DMS 273 treated with DMSO at 0.1 percent for 48 hours (cell line): ENCODE measurements at regions not wholly inside any gene's neighbourhood (a gene's known extent, or its start where the extent isn't known, plus 50 kb on each side); places are given as distances from the start of the nearest gene placed in this dataset.
"Not testable (repeated sequence)": the region's sequence is repeated elsewhere in the genome, so short reads cannot be mapped to it uniquely, and the experiment has no call there.

Source experiments
- DNase-seq: peaks from one replicate; lab custom pipeline; 2025; lab: John Stamatoyannopoulos, UW

GRCh38 chr2:89874810-89875595 lies 1183.5 kb downstream of the RPIA start:
- not testable (repeated sequence) for DNase-seq

GRCh38 chr2:89876445-89876844 lies 1185.0 kb downstream of the RPIA start:
- not testable (repeated sequence) for DNase-seq

- DNase-seq, result not testable (repeated sequence)
Observed at GRCh38 chr2:89876878-89877277, 1185.4 kb downstream of the RPIA start.

- DNase-seq, result not testable (repeated sequence)
Observed at GRCh38 chr2:89882880-89883279, 1191.4 kb downstream of the RPIA start.

- not testable (repeated sequence) for DNase-seq
Observed at GRCh38 chr2:89883624-89884023, 1192.2 kb downstream of the RPIA start.

GRCh38 chr2:89885071-89885470 lies 1193.6 kb downstream of the RPIA start:
- DNase-seq, result not testable (repeated sequence)

- not testable (repeated sequence) for DNase-seq
Observed at GRCh38 chr2:89888693-89889092, 1197.2 kb downstream of the RPIA start.

- DNase-seq, result not testable (repeated sequence)
Observed at GRCh38 chr2:89890185-89890773, 1198.8 kb downstream of the RPIA start.

- DNase-seq, result not testable (repeated sequence)
Observed at GRCh38 chr2:89894988-89895387, 1203.5 kb downstream of the RPIA start.

GRCh38 chr2:89895629-89896028 lies 1204.2 kb downstream of the RPIA start:
- DNase-seq, result not testable (repeated sequence)

GRCh38 chr2:89927018-89927417 lies 1235.5 kb downstream of the RPIA start:
- DNase-seq, result not testable (repeated sequence)

- DNase-seq, result not testable (repeated sequence)
Observed at GRCh38 chr2:89935436-89935835, 1244.0 kb downstream of the RPIA start.

- DNase-seq, result not testable (repeated sequence)
Observed at GRCh38 chr2:89936011-89936410, 1244.5 kb downstream of the RPIA start.

GRCh38 chr2:89936559-89936958 lies 1245.1 kb downstream of the RPIA start:
- DNase-seq, result not testable (repeated sequence)

- DNase-seq, result not testable (repeated sequence)
Observed at GRCh38 chr2:89938756-89939155, 1247.3 kb downstream of the RPIA start.

- DNase-seq, result not testable (repeated sequence)
Observed at GRCh38 chr2:89944267-89944666, 1252.8 kb downstream of the RPIA start.

- not testable (repeated sequence) for DNase-seq
Observed at GRCh38 chr2:89945004-89945616, 1253.6 kb downstream of the RPIA start.

- DNase-seq, result not testable (repeated sequence)
Observed at GRCh38 chr2:89947208-89947815, 1255.8 kb downstream of the RPIA start.

GRCh38 chr2:89948102-89948501 lies 1256.6 kb downstream of the RPIA start:
- DNase-seq, result not testable (repeated sequence)

- DNase-seq, result not testable (repeated sequence)
Observed at GRCh38 chr2:89950807-89951206, 1259.3 kb downstream of the RPIA start.

GRCh38 chr2:89957236-89957635 lies 1265.8 kb downstream of the RPIA start:
- DNase-seq, result not testable (repeated sequence)

GRCh38 chr2:89959729-89960378 lies 1268.4 kb downstream of the RPIA start:
- not testable (repeated sequence) for DNase-seq
